Mesendoderm (in vitro differentiated cells): ENCODE measurements at regions not wholly inside any gene's neighbourhood (a gene's known extent, or its start where the extent isn't known, plus 50 kb on each side); places are given as distances from the start of the nearest gene placed in this dataset.

Experiments
- DNase-seq: peaks from one replicate; pipeline ENCODE4 v3.0.0; 2013
- H2AK5ac ChIP-seq: 2 replicates; pipeline ENCODE4 v1.6.1; 2013; ENCODE audit warnings: low read length, inconsistent platforms
- H2BK120ac ChIP-seq: 2 replicates; pipeline ENCODE4 v1.6.1; 2013; ENCODE audit warnings: low read depth, mild to moderate bottlenecking, low read length, moderate library complexity, mixed read lengths
- H2BK15ac ChIP-seq: replicated peaks from 2 replicates; pipeline ENCODE4 v1.6.1; 2013; ENCODE audit warnings: low read depth, mild to moderate bottlenecking, moderate library complexity
- H2BK5ac ChIP-seq: 2 replicates; pipeline ENCODE4 v1.6.1; 2013; ENCODE audit warnings: low read length, inconsistent platforms
- H3K18ac ChIP-seq: 2 replicates; pipeline ENCODE4 v1.6.1; 2013; ENCODE audit warnings: mild to moderate bottlenecking, low read length, mixed read lengths
- H3K23ac ChIP-seq: one replicate; pipeline ENCODE4 v1.6.1; 2013; ENCODE audit warnings: low read length
- H3K27ac ChIP-seq: 2 replicates; pipeline ENCODE4 v1.5.1; 2013; ENCODE audit warnings: low read depth, mild to moderate bottlenecking, inconsistent platforms, low read length, moderate library complexity
- H3K27me3 ChIP-seq: 2 replicates; pipeline ENCODE4 v1.6.1; 2013; ENCODE audit warnings: low read length, control low read depth, mild to moderate bottlenecking, inconsistent platforms; ENCODE audit not compliant: insufficient read depth, poor library complexity
- H3K36me3 ChIP-seq: 2 replicates; pipeline ENCODE4 v1.6.1; 2013; ENCODE audit warnings: low read length, inconsistent platforms; ENCODE audit not compliant: control insufficient read depth, insufficient read depth
- H3K4ac ChIP-seq: one replicate; pipeline ENCODE4 v1.6.1; 2013; ENCODE audit warnings: low read depth, mild to moderate bottlenecking, low read length, moderate library complexity
- H3K4me1 ChIP-seq: 2 replicates; pipeline ENCODE4 v1.6.1; 2013; ENCODE audit warnings: low read depth, low read length, inconsistent platforms; ENCODE audit not compliant: control insufficient read depth
- H3K4me2 ChIP-seq: 2 replicates; pipeline ENCODE4 v1.6.1; 2013; ENCODE audit warnings: low read length
- H3K4me3 ChIP-seq: 2 replicates; pipeline ENCODE4 v1.5.1; 2013; ENCODE audit warnings: mild to moderate bottlenecking, low read length
- H3K56ac ChIP-seq: one replicate; pipeline ENCODE4 v1.6.1; 2013; ENCODE audit warnings: low read length
- H3K79me1 ChIP-seq: 2 replicates; pipeline ENCODE4 v1.6.1; 2013; ENCODE audit warnings: low read length, inconsistent platforms
- H3K79me2 ChIP-seq: 2 replicates; pipeline ENCODE4 v1.6.1; 2013; ENCODE audit warnings: mild to moderate bottlenecking, low read length; ENCODE audit not compliant: control insufficient read depth, insufficient read depth
- H3K9ac ChIP-seq: 2 replicates; pipeline ENCODE4 v1.6.1; 2013; ENCODE audit warnings: low read length, inconsistent platforms
- H4K5ac ChIP-seq: one replicate; pipeline ENCODE4 v1.6.1; 2013; ENCODE audit warnings: low read length
- H4K8ac ChIP-seq: one replicate; pipeline ENCODE4 v1.6.1; 2013; ENCODE audit warnings: low read depth, mild to moderate bottlenecking, control low read depth, low read length, moderate library complexity
- WGBS: extraction: QIAGEN DNeasy Blood & Tissue Kit; methylation state at CpG from one replicate; pipeline ENCODE4 v1.1.7; 2013; ENCODE audit warnings: low lambda C conversion rate, missing lambda C conversion rate; ENCODE audit not compliant: insufficient coverage; ENCODE audit errors: extremely low coverage; 5-methylcytosine and 5-hydroxymethylcytosine counted together

DNA sequence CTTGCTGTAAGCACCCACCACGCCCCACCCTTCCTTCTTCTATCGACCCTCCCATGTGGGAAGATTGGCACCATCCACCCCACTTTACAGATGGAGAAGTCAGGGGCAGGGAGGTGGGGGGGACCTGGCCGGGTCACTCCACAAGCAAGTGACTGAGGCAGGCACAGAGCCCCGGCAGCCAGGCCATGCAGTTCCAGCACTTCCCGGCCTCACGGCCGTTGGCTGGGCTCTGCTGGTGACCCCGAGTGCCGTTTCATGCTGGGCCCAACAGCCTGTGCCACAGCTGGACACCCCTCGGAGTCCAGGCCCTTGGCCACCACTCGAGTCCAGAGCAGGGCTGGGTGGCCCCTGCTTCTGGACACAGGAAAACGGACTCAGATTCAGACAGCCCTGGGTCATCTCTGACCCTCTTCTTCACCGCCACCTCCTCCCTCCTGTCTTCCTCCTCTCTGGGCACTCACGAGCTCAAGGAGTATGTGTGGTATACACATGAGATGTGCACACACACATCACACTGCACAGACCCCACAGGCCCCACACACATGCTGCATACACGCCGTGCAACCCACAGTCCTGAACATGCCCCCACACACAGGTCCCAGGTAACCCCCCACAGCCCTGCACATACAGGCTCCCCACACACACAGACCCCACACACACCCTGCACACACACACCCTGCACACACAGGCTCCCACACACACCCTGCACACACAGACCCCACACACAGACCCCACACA lies 89.3 kb upstream of the GPC1 start:
- Histone ChIP-seq H3K23ac (no peak overlapping the region), H3K56ac (no peak overlapping the region), H3K36me3 (no peaks in the 10 kb centered on the region), H4K8ac (no peak overlapping the region), H3K4me1 (no peaks in the 10 kb centered on the region), H3K4ac (no peak overlapping the region), H4K5ac (no peak overlapping the region), H3K18ac (no peak overlapping the region), H3K4me2 (no peak overlapping the region), H2AK5ac (no peak overlapping the region), H3K4me3 (no peak overlapping the region), H3K79me2 (no peaks in the 10 kb centered on the region), H3K27ac (no peak overlapping the region), H3K27me3 (no peaks in the 10 kb centered on the region), H3K9ac (no peak overlapping the region), H2BK15ac (no peak overlapping the region), H3K79me1 (no peaks in the 10 kb centered on the region), H2BK120ac (no peak overlapping the region), H2BK5ac (no peak overlapping the region)
- WGBS: no CpG with 5 or more reads among the region's 16 CpGs
- DNase-seq: no peak

- Histone ChIP-seq H3K4me1 (no peaks in the 10 kb centered on the region), H3K79me2 (no peaks in the 10 kb centered on the region), H3K9ac (no peak overlapping the region), H2BK120ac (no peak overlapping the region), H3K23ac (no peak overlapping the region), H4K5ac (no peak overlapping the region), H4K8ac (no peak overlapping the region), H3K4me2 (no peak overlapping the region), H2AK5ac (no peak overlapping the region), H3K79me1 (no peaks in the 10 kb centered on the region), H3K27me3 (no peaks in the 10 kb centered on the region), H3K4ac (no peak overlapping the region), H2BK15ac (no peak overlapping the region), H3K56ac (no peak overlapping the region), H3K4me3 (no peak overlapping the region), H2BK5ac (no peak overlapping the region), H3K18ac (no peak overlapping the region), H3K36me3 (no peaks in the 10 kb centered on the region), H3K27ac (no peak overlapping the region)
- WGBS: no CpG with 5 or more reads among the region's 20 CpGs
- no peak for DNase-seq
Measured at GRCh38 chr2:240346753-240347372, 88.6 kb upstream of the GPC1 start.

- Histone ChIP-seq H4K5ac (no peak overlapping the region), H2BK5ac (no peak overlapping the region)
- WGBS: no CpG with 5 or more reads among the region's 13 CpGs
Measured at GRCh38 chr2:240347373-240347940, 88.0 kb upstream of the GPC1 start.

GRCh38 chr2:240347949-240348500 lies 87.4 kb upstream of the GPC1 start:
- Histone ChIP-seq H3K4me3 (no peak overlapping the region), H3K27ac (no peak overlapping the region), H3K4ac (no peak overlapping the region), H3K56ac (no peak overlapping the region), H3K9ac (no peak overlapping the region), H4K5ac (no peak overlapping the region), H2BK120ac (no peak overlapping the region), H3K18ac (no peak overlapping the region), H2BK5ac (no peak overlapping the region), H3K4me2 (no peak overlapping the region), H3K23ac (no peak overlapping the region), H2BK15ac (no peak overlapping the region), H3K79me2 (no peaks in the 10 kb centered on the region), H3K27me3 (no peaks in the 10 kb centered on the region), H2AK5ac (no peak overlapping the region), H3K36me3 (no peaks in the 10 kb centered on the region), H3K4me1 (no peaks in the 10 kb centered on the region), H3K79me1 (no peaks in the 10 kb centered on the region), H4K8ac (no peak overlapping the region)
- no CpG with 5 or more reads among the region's 8 CpGs for WGBS
- DNase-seq: no peak

More at GRCh38 chr2:240347373-240347940, 88.0 kb upstream of the GPC1 start:
- Histone ChIP-seq H3K36me3 (no peaks in the 10 kb centered on the region), H3K4me1 (no peaks in the 10 kb centered on the region), H4K8ac (no peak overlapping the region), H3K23ac (no peak overlapping the region), H3K27ac (no peak overlapping the region), H3K79me1 (no peaks in the 10 kb centered on the region), H3K4me3 (no peak overlapping the region), H2BK15ac (no peak overlapping the region), H2BK120ac (no peak overlapping the region), H3K18ac (no peak overlapping the region), H2AK5ac (no peak overlapping the region), H3K4ac (no peak overlapping the region), H3K9ac (no peak overlapping the region), H3K4me2 (no peak overlapping the region), H3K56ac (no peak overlapping the region), H3K27me3 (no peaks in the 10 kb centered on the region), H3K79me2 (no peaks in the 10 kb centered on the region)
- DNase-seq: no peak

DNA sequence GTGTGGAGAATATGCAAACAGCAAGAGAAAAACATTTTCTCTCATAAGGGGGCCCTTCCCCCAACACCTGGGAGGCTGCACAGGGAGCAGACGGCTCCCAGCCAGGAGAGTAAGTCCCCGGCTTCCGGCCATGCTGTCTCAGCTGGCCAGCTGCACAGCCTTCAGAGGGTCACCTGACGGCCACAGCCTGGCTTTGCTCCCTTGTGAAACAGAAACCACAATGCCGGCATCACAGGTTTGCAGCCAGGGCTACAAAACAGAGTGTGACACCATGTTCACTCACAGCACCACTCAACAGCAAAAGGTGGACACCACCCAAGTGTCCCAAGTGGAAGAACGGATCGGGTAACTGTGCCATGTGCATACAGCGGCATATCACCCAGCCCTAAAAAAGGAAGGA lies 86.9 kb upstream of the GPC1 start:
- H2BK5ac ChIP-seq: no peak overlapping the region
- no peak overlapping the region for H3K4me3 ChIP-seq
- H3K9ac ChIP-seq: no peak overlapping the region
- WGBS: no CpG with 5 or more reads among the region's 8 CpGs
- H3K79me2 ChIP-seq: no peaks in the 10 kb centered on the region
- H3K18ac ChIP-seq: no peak overlapping the region
- no peak overlapping the region for H3K4me2 ChIP-seq
- H3K27me3 ChIP-seq: no peaks in the 10 kb centered on the region
- H3K36me3 ChIP-seq: no peaks in the 10 kb centered on the region
- H3K56ac ChIP-seq: no peak overlapping the region
- H3K27ac ChIP-seq: no peak overlapping the region
- H4K5ac ChIP-seq: no peak overlapping the region
- no peak overlapping the region for H2BK15ac ChIP-seq
- no peak overlapping the region for H2AK5ac ChIP-seq
- no peaks in the 10 kb centered on the region for H3K4me1 ChIP-seq
- DNase-seq: no peak
- H2BK120ac ChIP-seq: no peak overlapping the region
- no peaks in the 10 kb centered on the region for H3K79me1 ChIP-seq
- no peak overlapping the region for H3K23ac ChIP-seq
- H3K4ac ChIP-seq: no peak overlapping the region
- no peak overlapping the region for H4K8ac ChIP-seq
